ENCODE measurements at regions not wholly inside any gene's neighbourhood (a gene's known extent, or its start where the extent isn't known, plus 50 kb on each side); places are given as distances from the start of the nearest gene placed in this dataset.

GRCh38 chr11:29214833-29215232 lies 802.0 kb downstream of the KCNA4 start:
- H4K20me1 ChIP-seq (ENCODE audit: insufficient read depth) = no peaks in the 10 kb centered on the region
- no peak overlapping the region for H3K4me2 ChIP-seq
- H3K9ac ChIP-seq = no peak overlapping the region
- DNase-seq = no peak
- H3F3A ChIP-seq (replicated peaks; ENCODE audit: insufficient read depth) = no peaks in the 10 kb centered on the region
- H3K9me2 ChIP-seq = no peaks in the 10 kb centered on the region
- CTCF ChIA-PET = no interaction called here
- no peak overlapping the region for H2AFZ ChIP-seq (ENCODE audit: low read depth)
- peaks cover 0 to under 1% of the 10 kb centered on the region in 2 experiments for H3K36me3 ChIP-seq (replicated peaks in 1 of 2; ENCODE audit: control insufficient read depth in 1 of 2, insufficient read depth in 2 of 2, low read length in 1 of 2)
- no peak overlapping the region for H3K27ac ChIP-seq (ENCODE audit: low read depth in 2 of 2, low read length in 1 of 2)
- TF ChIP-seq SMC3 (IDR thresholded peaks at IDR 0.05; ENCODE audit: low read depth, low read length) (no peak), EP300 (IDR thresholded peaks at IDR 0.05; ENCODE audit: borderline replicate concordance in 1 of 2, low read depth in 1 of 2, low read length in 1 of 2) (no peak), FOSL2 (IDR thresholded peaks at IDR 0.05; ENCODE audit: borderline replicate concordance, low read depth) (no peak), MEF2A (IDR thresholded peaks at IDR 0.05; ENCODE audit: borderline replicate concordance, low read depth) (no peak), PBX3 (IDR thresholded peaks at IDR 0.05) (no peak), RAD21 (IDR thresholded peaks at IDR 0.05; ENCODE audit: low read length) (no peak), EZH2phosphoT487 (IDR thresholded peaks at IDR 0.05; ENCODE audit: borderline replicate concordance, low read depth) (no peak), RXRA (IDR thresholded peaks at IDR 0.05; ENCODE audit: borderline replicate concordance, low read depth) (no peak), RCOR1 (IDR thresholded peaks at IDR 0.05; ENCODE audit: low read length) (no peak), REST (IDR thresholded peaks at IDR 0.05; ENCODE audit: low read depth, low read length) (no peak), ELF1 (IDR thresholded peaks at IDR 0.05) (no peak), FOXJ3 (CRISPR knock-in tag; IDR thresholded peaks at IDR 0.05) (no peak), JUND (IDR thresholded peaks at IDR 0.05) (no peak), POLR2AphosphoS5 (IDR thresholded peaks at IDR 0.05; ENCODE audit: low read depth, low read length) (no peak)
- H3K9me3 ChIP-seq = no peaks in the 10 kb centered on the region
- no peaks in the 10 kb centered on the region for H3K79me2 ChIP-seq (ENCODE audit: insufficient read depth)
- WGBS (ENCODE audit: low lambda C conversion rate) = 22% methylated on average over 4 of the region's 4 CpGs
- POLR2A ChIA-PET = no interaction called here
- H3K27me3 ChIP-seq (ENCODE audit: insufficient read depth) = no peaks in the 10 kb centered on the region
- H3K4me3 ChIP-seq (ENCODE audit: low read depth in 2 of 2, low read length in 1 of 2) = no peak overlapping the region
- H3K4me1 ChIP-seq (ENCODE audit: control insufficient read depth in 1 of 2, insufficient read depth in 2 of 2, low read depth in 1 of 2, low read length in 1 of 2) = no peaks in the 10 kb centered on the region

GRCh38 chr11:29211202-29211601 lies 805.6 kb downstream of the KCNA4 start:
- no peaks in the 10 kb centered on the region for H4K20me1 ChIP-seq (ENCODE audit: insufficient read depth)
- no peaks in the 10 kb centered on the region for H3K9me3 ChIP-seq
- H3K27ac ChIP-seq (ENCODE audit: low read depth in 2 of 2, low read length in 1 of 2) = no peak overlapping the region
- H3K36me3 ChIP-seq (replicated peaks in 1 of 2; ENCODE audit: control insufficient read depth in 1 of 2, insufficient read depth in 2 of 2, low read length in 1 of 2) = peaks cover 0 to 3% of the 10 kb centered on the region in 2 experiments
- no peak overlapping the region for H3K4me2 ChIP-seq
- no peak overlapping the region for H3K9ac ChIP-seq
- H3K79me2 ChIP-seq (ENCODE audit: insufficient read depth) = no peaks in the 10 kb centered on the region
- POLR2A ChIA-PET = no interaction called here
- CTCF ChIA-PET = no interaction called here
- DNase-seq = no peak
- TF ChIP-seq POLR2AphosphoS5 (IDR thresholded peaks at IDR 0.05; ENCODE audit: low read depth, low read length) = no peak
- TF ChIP-seq IRF3 (IDR thresholded peaks at IDR 0.05; ENCODE audit: low read depth, low read length) = no peak
- TF ChIP-seq EP300 (IDR thresholded peaks at IDR 0.05; ENCODE audit: borderline replicate concordance in 1 of 2, low read depth in 1 of 2, low read length in 1 of 2) = no peak
- TF ChIP-seq YY1 (IDR thresholded peaks at IDR 0.05; ENCODE audit: low read depth) = no peak
- no peak for TF ChIP-seq RAD21 (IDR thresholded peaks at IDR 0.05; ENCODE audit: low read length)
- no peak for TF ChIP-seq FOSL2 (IDR thresholded peaks at IDR 0.05; ENCODE audit: borderline replicate concordance, low read depth)
- H3K4me3 ChIP-seq (ENCODE audit: low read depth in 2 of 2, low read length in 1 of 2) = no peak overlapping the region
- H3K9me2 ChIP-seq = no peaks in the 10 kb centered on the region
- H3K27me3 ChIP-seq (ENCODE audit: insufficient read depth) = no peaks in the 10 kb centered on the region
- H3K4me1 ChIP-seq (ENCODE audit: control insufficient read depth in 1 of 2, insufficient read depth in 2 of 2, low read depth in 1 of 2, low read length in 1 of 2) = no peaks in the 10 kb centered on the region; a peak in 1 of 4 replicates
- no peak overlapping the region for H2AFZ ChIP-seq (ENCODE audit: low read depth)
- H3F3A ChIP-seq (replicated peaks; ENCODE audit: insufficient read depth) = no peaks in the 10 kb centered on the region
- 75% methylated on average over 3 of the region's 3 CpGs for WGBS (ENCODE audit: low lambda C conversion rate)
